ENCODE measurements at regions not wholly inside any gene's neighbourhood (a gene's known extent, or its start where the extent isn't known, plus 50 kb on each side); places are given as distances from the start of the nearest gene placed in this dataset.

- no peak for TF ChIP-seq TAF1 (IDR thresholded peaks at IDR 0.05; ENCODE audit: low read depth)
- no peak for TF ChIP-seq EZH2 (IDR thresholded peaks at IDR 0.05; ENCODE audit: borderline replicate concordance, insufficient read depth, low read length, poor library complexity, severe bottlenecking)
- no peak for TF ChIP-seq POLR2AphosphoS5 (IDR thresholded peaks at IDR 0.05)
- TF ChIP-seq, protein P1, sequence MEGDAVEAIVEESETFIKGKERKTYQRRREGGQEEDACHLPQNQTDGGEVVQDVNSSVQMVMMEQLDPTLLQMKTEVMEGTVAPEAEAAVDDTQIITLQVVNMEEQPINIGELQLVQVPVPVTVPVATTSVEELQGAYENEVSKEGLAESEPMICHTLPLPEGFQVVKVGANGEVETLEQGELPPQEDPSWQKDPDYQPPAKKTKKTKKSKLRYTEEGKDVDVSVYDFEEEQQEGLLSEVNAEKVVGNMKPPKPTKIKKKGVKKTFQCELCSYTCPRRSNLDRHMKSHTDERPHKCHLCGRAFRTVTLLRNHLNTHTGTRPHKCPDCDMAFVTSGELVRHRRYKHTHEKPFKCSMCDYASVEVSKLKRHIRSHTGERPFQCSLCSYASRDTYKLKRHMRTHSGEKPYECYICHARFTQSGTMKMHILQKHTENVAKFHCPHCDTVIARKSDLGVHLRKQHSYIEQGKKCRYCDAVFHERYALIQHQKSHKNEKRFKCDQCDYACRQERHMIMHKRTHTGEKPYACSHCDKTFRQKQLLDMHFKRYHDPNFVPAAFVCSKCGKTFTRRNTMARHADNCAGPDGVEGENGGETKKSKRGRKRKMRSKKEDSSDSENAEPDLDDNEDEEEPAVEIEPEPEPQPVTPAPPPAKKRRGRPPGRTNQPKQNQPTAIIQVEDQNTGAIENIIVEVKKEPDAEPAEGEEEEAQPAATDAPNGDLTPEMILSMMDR (IDR thresholded peaks at IDR 0.05; ENCODE audit: poor library complexity, severe bottlenecking), result no peak
- no peak for TF ChIP-seq MXI1 (conservative IDR thresholded peaks at IDR 0.05; ENCODE audit: poor library complexity, severe bottlenecking)
Observed at GRCh38 chr10:55001422-55001821, 200.4 kb upstream of the PCDH15 start.

Data from neural cell (in vitro differentiated cells).